ENCODE measurements at regions not wholly inside any gene's neighbourhood (a gene's known extent, or its start where the extent isn't known, plus 50 kb on each side); places are given as distances from the start of the nearest gene placed in this dataset.

DNA sequence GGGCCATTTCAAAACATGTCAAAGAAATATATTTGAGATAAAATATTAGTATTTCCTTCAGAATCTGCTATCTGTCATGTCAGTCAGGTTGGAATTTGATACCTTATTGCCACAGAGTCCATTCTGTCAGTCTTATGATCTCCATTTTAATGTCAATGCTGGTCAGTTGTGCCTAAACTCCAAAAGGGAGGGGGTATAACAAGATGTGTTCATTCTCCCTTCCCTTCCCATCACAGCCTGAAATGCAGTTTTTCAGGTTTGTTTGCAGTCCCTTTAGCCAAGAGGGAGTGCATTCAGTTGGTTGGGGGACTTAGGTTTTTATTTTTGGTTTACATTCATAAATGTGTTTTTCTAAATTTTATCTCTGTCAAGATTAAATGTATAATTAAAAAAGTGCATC lies 59.8 kb upstream of the INHBA start:
- Mint-ChIP-seq H3K9me3 (peaks cover 14% of the 10 kb centered on the region), H3K27me3 (ENCODE audit: insufficient read depth, low read depth) (no peaks in the 10 kb centered on the region), H3K27ac (no peak overlapping the region), H3K36me3 (no peaks in the 10 kb centered on the region), H3K4me1 (no peaks in the 10 kb centered on the region), H3K4me3 (no peak overlapping the region)
- H3K9ac ChIP-seq = no peak overlapping the region
- DNase-seq (ENCODE audit: low spot score) = no peak
- no peaks in the 10 kb centered on the region for H3K36me3 ChIP-seq
- H4K20me1 ChIP-seq (ENCODE audit: low read depth) = no peaks in the 10 kb centered on the region
- H3K4me1 ChIP-seq = no peaks in the 10 kb centered on the region
- H3K9me3 ChIP-seq (ENCODE audit: low read depth) = peaks cover 8% of the 10 kb centered on the region
- no peak overlapping the region for H3K4me2 ChIP-seq
- H3K27me3 ChIP-seq = no peaks in the 10 kb centered on the region
- no peaks in the 10 kb centered on the region for H3K79me2 ChIP-seq (ENCODE audit: low read depth)
- TF ChIP-seq CTCF (IDR thresholded peaks at IDR 0.05) = no peak
- TF ChIP-seq EZH2phosphoT487 (IDR thresholded peaks at IDR 0.05) = no peak
- TF ChIP-seq EZH2 (IDR thresholded peaks at IDR 0.05) = no peak
- H2AFZ ChIP-seq (replicated peaks) = no peak overlapping the region
- H3F3A ChIP-seq (ENCODE audit: low read depth) = no peaks in the 10 kb centered on the region
- H3K4me3 ChIP-seq = no peak overlapping the region
- no peak overlapping the region for H3K27ac ChIP-seq

DNA sequence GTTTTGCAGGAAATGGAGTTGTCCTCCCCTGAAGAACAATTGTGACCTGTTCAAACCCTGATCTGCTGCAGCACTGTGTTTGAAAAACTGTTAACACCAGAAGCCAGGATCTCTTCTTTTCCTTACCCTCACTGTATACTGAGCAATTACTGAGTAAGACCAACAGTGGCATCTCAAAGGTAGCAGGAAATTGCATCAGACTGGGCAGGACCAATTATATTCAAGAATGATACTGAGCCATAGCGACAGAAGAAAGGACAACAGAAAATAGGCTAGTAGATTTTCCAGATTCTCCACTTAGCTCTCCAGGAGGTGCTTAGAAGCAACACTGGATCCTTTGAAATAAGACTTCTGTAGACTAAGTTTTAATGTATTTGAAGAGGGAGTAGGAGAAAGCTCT lies 57.4 kb upstream of the INHBA start:
- Histone ChIP-seq H3K9me3 (ENCODE audit: low read depth) (peaks cover 31% of the 10 kb centered on the region), H3K27ac (no peak overlapping the region), H3K9ac (no peak overlapping the region), H3K4me2 (no peak overlapping the region), H3K79me2 (ENCODE audit: low read depth) (no peaks in the 10 kb centered on the region), H3K4me1 (no peaks in the 10 kb centered on the region), H4K20me1 (ENCODE audit: low read depth) (no peaks in the 10 kb centered on the region), H3K36me3 (no peaks in the 10 kb centered on the region), H3F3A (ENCODE audit: low read depth) (peaks cover 6% of the 10 kb centered on the region), H2AFZ (replicated peaks) (no peak overlapping the region), H3K27me3 (no peaks in the 10 kb centered on the region), H3K4me3 (no peak overlapping the region)
- Mint-ChIP-seq H3K36me3 (no peaks in the 10 kb centered on the region), H3K27ac (no peak overlapping the region), H3K4me1 (no peaks in the 10 kb centered on the region), H3K4me3 (no peak overlapping the region), H3K27me3 (ENCODE audit: insufficient read depth, low read depth) (peaks cover 3% of the 10 kb centered on the region), H3K9me3 (peaks cover 24% of the 10 kb centered on the region)
- TF ChIP-seq EZH2 (IDR thresholded peaks at IDR 0.05) (no peak), EZH2phosphoT487 (IDR thresholded peaks at IDR 0.05) (no peak), CTCF (IDR thresholded peaks at IDR 0.05) (no peak)
- no peak for DNase-seq (ENCODE audit: low spot score)

- H3K36me3 ChIP-seq = no peaks in the 10 kb centered on the region
- H4K20me1 ChIP-seq (ENCODE audit: low read depth) = no peaks in the 10 kb centered on the region
- Mint-ChIP-seq H3K36me3 (no peaks in the 10 kb centered on the region), H3K27ac (no peak overlapping the region), H3K4me1 (no peaks in the 10 kb centered on the region), H3K4me3 (no peak overlapping the region), H3K27me3 (ENCODE audit: insufficient read depth, low read depth) (peaks cover 3% of the 10 kb centered on the region), H3K9me3 (peaks cover 31% of the 10 kb centered on the region)
- no peak overlapping the region for H3K4me2 ChIP-seq
- H3K9me3 ChIP-seq (ENCODE audit: low read depth) = peaks cover 40% of the 10 kb centered on the region
- H3K4me1 ChIP-seq = no peaks in the 10 kb centered on the region
- no peak overlapping the region for H3K9ac ChIP-seq
- no peak overlapping the region for H3K4me3 ChIP-seq
- H3F3A ChIP-seq (ENCODE audit: low read depth) = peaks cover 6% of the 10 kb centered on the region
- H2AFZ ChIP-seq (replicated peaks) = no peak overlapping the region
- no peak for DNase-seq (ENCODE audit: low spot score)
- no peak overlapping the region for H3K27ac ChIP-seq
- H3K79me2 ChIP-seq (ENCODE audit: low read depth) = no peaks in the 10 kb centered on the region
- H3K27me3 ChIP-seq = no peaks in the 10 kb centered on the region
- TF ChIP-seq CTCF (IDR thresholded peaks at IDR 0.05) = no peak
- TF ChIP-seq EZH2phosphoT487 (IDR thresholded peaks at IDR 0.05) = no peak
- TF ChIP-seq EZH2 (IDR thresholded peaks at IDR 0.05) = no peak
Observed at GRCh38 chr7:41758321-41758720, 55.4 kb upstream of the INHBA start.

Data from neural progenitor cell (in vitro differentiated cells).